HG02588 (cell line): ENCODE measurements at regions not wholly inside any gene's neighbourhood (a gene's known extent, or its start where the extent isn't known, plus 50 kb on each side); places are given as distances from the start of the nearest gene placed in this dataset.
"Not testable (repeated sequence)": the region's sequence is repeated elsewhere in the genome, so short reads cannot be mapped to it uniquely, and the experiment has no call there.

ENCODE experiments used
- ATAC-seq: cut with Tn5 transposase; IDR thresholded peaks from one replicate; pipeline ENCODE4 v1.9.1; 2021; ENCODE audit warnings: mild to moderate bottlenecking, moderate library complexity; ENCODE audit not compliant: unreplicated experiment

DNA sequence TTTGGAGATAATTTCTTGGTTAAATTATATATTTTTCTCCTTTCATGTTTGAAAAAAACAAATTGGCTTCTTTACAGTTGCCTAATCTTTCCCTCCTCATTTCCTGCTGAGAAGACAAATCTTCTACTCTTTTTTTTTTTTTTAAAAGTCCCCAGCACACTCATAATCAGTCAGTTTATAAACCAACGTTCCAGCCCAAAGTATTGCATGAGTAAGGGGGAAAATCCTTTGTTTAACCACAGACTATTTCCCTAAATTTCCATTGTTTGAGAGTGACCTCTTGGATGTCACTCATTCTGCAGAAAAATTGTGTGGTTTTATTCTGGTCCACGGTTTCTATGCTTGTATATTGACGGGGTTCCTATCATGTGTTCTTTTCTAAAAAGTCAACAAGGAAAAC is 55.1 kb upstream of the TLR4 start:
- ATAC-seq = no peak

DNA sequence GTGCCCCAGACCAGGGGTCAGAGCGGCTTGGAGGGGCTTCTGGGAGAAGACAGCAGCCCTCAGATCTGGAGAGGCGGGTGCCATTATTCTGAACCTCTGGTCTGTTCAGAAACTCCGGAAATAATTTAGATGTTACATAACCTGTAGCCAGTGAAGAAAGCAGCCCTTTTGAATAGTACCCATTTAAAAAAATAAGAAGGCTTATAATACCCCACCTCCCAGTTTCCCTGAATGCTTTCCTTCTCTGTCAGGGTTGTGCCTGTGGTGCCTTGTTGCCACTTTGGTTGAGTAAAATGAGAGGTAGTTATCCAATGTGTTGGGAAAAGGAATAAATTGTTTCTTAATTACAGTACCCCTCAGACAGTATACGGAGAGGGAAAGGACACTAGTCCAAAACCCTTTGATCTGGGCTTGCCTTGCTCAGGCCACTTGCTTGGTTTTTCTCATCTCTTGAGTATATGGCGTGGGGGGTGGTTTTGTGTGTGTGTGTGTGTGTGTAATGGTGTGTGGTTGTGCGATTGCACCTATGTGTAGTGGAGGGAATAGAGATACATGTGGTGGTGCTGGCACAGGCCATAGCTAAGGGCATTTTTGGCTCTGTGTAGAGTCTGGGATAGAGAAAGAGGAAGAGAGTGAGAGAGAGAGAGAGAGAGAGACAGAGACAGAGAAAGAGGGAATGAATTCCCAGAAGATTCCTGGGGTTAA is 59.1 kb upstream of the TLR4 start:
- ATAC-seq = no peak

- peak; percentile 88 for ATAC-seq
Measured at GRCh38 chr9:117644133-117644931, 59.9 kb upstream of the TLR4 start.

GRCh38 chr9:117643288-117643654 is 60.9 kb upstream of the TLR4 start:
- ATAC-seq = no peak

DNA sequence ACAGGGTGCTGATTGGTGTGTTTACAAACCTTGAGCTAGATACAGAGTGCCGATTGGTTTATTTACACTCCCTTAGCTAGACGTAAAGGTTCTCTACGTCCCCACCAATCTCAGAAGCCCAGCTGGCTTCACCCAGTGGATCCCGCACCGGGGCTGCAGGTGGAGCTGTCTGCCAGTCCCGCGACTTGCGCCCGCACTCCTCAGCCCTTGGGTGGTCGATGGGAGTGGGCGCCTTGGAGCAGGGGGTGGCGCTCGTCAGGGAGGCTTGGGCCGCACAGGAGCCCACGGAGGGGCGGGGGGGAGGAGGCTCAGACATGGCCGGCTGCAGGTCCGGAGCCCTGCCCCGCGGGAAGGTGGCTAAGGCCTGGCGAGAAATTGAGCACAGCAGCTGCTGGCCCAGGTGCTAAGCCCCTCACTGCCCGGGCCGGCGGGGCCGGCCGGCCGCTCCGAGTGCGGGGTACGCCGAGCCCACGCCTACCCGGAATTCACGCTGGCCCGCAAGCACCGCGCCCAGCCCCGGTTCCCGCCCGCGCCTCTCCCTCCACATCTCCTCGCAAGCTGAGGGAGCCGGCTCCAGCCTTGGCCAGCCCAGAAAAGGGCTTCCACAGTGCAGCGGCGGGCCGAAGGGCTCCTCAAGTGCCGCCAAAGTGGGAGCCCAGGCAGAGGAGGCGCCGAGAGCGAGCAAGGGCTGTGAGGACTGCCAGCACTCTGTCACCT is 61.5 kb upstream of the TLR4 start:
- not testable (repeated sequence) for ATAC-seq

DNA sequence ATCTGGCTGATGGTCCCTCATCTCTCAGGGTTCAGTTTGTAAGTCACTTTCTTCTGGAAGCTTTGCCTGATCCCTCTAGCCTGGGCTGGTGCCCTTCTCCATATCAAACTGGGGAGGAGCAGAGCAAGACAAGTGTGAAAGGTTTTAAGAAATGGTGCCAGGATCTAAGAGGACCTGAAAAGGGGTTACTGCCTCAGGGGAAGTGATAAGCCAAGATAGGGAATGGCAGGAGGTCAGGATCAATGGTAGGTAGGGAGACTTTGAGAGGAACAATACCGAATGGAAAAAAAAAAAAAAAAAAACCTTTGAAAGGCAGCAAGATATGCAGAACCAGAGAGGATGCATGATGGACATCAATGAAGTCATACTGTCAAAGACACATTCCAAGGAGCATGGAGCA is 67.5 kb upstream of the TLR4 start:
- ATAC-seq = no peak

GRCh38 chr9:117625154-117625553 is 79.0 kb upstream of the TLR4 start:
- no peak for ATAC-seq

- no peak for ATAC-seq
Measured at GRCh38 chr9:117624106-117624505, 80.1 kb upstream of the TLR4 start.

- ATAC-seq = no peak
Measured at GRCh38 chr9:117622347-117622746, 81.9 kb upstream of the TLR4 start.

DNA sequence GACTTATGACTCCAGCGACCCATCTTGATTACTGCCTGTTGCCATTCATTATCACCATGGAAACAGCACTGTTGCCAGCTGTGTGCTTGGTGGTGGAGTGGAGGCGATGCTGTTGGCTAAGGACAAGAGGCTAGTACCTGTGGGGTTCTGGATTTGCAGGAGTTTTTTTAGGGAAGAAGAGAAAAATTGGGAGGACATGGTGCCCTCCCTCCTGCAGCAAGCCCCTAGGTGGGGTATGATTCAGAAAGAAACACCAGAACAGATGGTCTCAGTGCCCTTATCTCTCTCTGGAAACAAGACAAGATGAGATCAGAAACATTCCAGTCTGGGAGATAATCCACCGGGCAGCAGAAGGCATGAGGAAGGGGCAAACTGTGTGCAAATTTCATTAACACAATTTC is 87.8 kb upstream of the TLR4 start:
- ATAC-seq = no peak

DNA sequence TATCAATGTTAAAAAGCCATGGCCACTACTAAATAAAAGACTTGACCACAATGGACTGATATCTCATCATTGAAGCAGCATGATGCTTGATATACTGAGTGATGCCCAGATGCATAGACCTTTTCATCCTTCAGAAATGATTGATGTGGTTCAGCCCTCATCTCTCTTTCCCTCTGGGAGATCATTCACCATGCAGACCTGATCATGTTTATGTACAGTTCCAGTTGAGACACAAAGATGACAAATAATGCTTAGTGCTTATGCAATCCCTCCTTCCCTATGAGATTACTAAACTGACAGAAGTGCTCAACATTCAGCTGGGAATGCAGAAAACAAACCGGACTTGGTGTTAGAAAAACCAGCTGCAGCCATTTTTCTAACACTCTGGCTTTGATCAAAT is 91.9 kb upstream of the TLR4 start:
- no peak for ATAC-seq

DNA sequence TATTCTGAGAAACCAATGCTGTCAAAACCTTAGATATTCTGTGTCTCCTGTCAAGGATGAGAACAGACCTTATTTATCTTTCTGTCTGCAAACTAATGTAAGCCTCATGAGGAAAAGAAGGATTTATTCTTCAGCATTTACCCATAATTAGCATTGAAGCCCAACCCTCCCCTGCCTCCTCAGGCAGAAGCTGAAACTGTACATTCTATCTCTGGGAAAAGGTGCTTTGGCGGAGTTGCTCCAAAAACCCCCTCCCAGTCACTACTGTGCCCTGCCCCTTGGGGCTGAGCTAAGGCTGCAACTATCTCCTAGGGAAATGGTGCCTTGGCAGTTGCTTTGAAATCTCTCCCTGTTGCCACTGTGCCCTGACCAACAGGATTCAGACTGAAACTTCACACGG is 106.2 kb upstream of the TLR4 start:
- ATAC-seq = no peak

- no peak for ATAC-seq
Measured at GRCh38 chr9:117596678-117597077, 107.5 kb upstream of the TLR4 start.

DNA sequence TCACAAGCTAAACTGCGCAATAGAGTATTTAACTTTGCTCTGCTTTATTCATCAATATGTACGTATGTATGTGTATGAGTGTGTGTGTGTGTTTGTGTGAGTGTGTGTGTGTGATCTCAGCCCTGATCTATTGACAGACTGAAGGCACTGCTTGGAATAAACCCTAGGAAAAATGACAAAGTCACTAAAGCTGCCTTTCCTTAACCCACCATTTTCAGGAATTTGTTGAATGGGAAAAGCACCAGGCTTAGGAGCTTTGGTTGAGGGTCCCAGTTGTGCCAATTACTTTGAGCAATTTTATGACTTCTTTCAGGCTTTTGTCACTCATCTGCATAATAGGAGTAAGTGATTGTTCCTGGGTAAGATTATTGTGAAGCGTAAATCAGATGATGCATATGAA is 108.6 kb upstream of the TLR4 start:
- ATAC-seq = no peak

- no peak for ATAC-seq
Measured at GRCh38 chr9:117587263-117587662, 116.9 kb upstream of the TLR4 start.

GRCh38 chr9:117574099-117574498 is 130.1 kb upstream of the TLR4 start:
- ATAC-seq = no peak

- no peak for ATAC-seq
Measured at GRCh38 chr9:117564839-117565238, 139.4 kb upstream of the TLR4 start.

DNA sequence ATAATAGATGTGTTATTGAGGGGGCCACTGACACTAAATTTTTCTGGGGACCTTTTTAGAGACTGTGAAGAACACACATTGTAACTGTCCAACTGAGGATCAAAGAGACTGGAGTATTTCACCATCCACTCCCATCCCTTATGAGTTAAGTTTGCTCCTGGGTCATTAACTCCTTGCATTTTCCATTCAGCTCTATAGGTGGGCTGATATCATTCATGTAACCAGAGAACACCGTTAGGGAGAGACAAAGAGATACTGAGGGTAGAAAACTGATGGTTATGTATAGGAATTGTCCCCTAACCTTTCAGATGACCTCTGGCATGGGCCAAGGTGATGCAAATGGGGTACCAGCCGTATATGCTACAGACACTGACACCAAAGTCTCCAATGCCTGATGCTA is 142.4 kb upstream of the TLR4 start:
- no peak for ATAC-seq

DNA sequence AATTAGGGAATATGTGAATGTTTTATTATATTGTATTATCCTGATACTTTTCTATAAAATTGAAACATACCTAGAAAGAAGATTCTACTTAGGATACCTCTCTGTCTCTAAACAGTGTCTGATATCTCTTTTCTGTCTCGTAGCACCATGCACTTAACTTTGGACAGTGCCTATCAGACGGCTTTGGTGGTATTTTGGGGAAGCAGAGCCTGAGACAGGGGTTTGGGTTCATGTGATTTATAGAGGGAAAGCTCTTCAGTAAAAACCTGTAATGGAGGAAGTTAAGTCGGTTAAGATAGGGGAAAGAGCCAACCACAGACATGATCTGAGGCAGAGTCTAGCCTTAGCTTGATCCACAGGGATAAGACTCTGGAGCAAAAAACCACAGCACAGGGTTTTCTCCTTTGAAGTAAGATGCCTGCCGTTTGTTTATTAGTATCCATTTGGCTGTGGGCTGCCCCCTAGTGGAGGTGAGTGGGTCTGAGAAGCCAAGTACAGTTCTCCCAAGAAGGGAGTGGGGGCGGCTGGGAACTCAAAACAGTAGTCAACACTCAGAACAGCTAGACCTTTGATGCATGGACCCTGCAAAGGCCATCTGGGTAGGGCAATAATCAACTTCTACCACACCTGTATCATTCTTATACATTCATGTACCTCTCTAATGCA is 141.2 kb upstream of the ASTN2 start:
- peak; percentile 82 for ATAC-seq

- no peak for ATAC-seq
Measured at GRCh38 chr9:117552811-117553210, 138.0 kb upstream of the ASTN2 start.

GRCh38 chr9:117551171-117551570 is 136.3 kb upstream of the ASTN2 start:
- ATAC-seq = no peak
